Esophagus muscularis mucosa (tissue), 4 donors: ENCODE measurements at regions not wholly inside any gene's neighbourhood (a gene's known extent, or its start where the extent isn't known, plus 50 kb on each side); places are given as distances from the start of the nearest gene placed in this dataset.

Source experiments
- CTCF ChIP-seq, 3 experiments: fragments of 200-600 bp in 2 of 3; fragments of 450-650 bp in 1 of 3; sonication (generic) in 2 of 3; IDR thresholded peaks; one replicate each; pipeline ENCODE4 v1.5.1; 2017 to 2019; ENCODE audit warnings: antibody characterized with exemption in 3 of 3, mild to moderate bottlenecking in 2 of 3, moderate library complexity in 1 of 3
- EP300 ChIP-seq: sonication (generic); formaldehyde crosslinking; IDR thresholded peaks from one replicate; pipeline ENCODE4 v1.6.1; 2017; ENCODE audit warnings: antibody characterized with exemption
- POLR2A ChIP-seq: fragments of 450-650 bp; IDR thresholded peaks from one replicate; pipeline ENCODE4 v1.6.1; 2017; ENCODE audit warnings: antibody characterized with exemption, moderate library complexity, mild to moderate bottlenecking, low read depth

- TF ChIP-seq CTCF (IDR thresholded peaks at IDR 0.05) (no peak), POLR2A (no peak), EP300 (no peak)
These were observed 113.9 kb downstream of the CPZ start for GRCh38 chr4:8706216-8707044.
